Cardiac muscle cell (in vitro differentiated cells and primary cell): ENCODE measurements at regions not wholly inside any gene's neighbourhood (a gene's known extent, or its start where the extent isn't known, plus 50 kb on each side); places are given as distances from the start of the nearest gene placed in this dataset.

Experiments used
- DNase-seq, 2 donors: peaks; one replicate each; pipeline versions ENCODE4 v3.0.0 to v3.0.0-alpha.2; 2010 to 2017; ENCODE audit warnings: low read depth in 1 of 2, low spot score in 1 of 2
- H3K27ac ChIP-seq: fragments of 200-600 bp; sonication (generic); 2 replicates; pipeline ENCODE4 v1.5.1; 2016
- H3K27me3 ChIP-seq: fragments of 200-600 bp; sonication (generic); 2 replicates; pipeline ENCODE4 v1.6.0; 2016; ENCODE audit warnings: control low read depth
- H3K36me3 ChIP-seq: fragments of 200-600 bp; sonication (generic); 2 replicates; pipeline ENCODE4 v1.5.1; 2016; ENCODE audit warnings: control low read depth
- H3K4me1 ChIP-seq: fragments of 200-600 bp; sonication (generic); 2 replicates; pipeline ENCODE4 v1.8.1; 2017; ENCODE audit warnings: low read depth, mild to moderate bottlenecking, mixed run types
- H3K4me3 ChIP-seq: fragments of 200-600 bp; sonication (generic); 2 replicates; pipeline ENCODE4 v1.5.1; 2016; ENCODE audit warnings: mild to moderate bottlenecking
- H3K9me3 ChIP-seq: fragments of 200-600 bp; sonication (generic); 2 replicates; pipeline ENCODE4 v1.5.1; 2017; ENCODE audit warnings: low read depth, mild to moderate bottlenecking, control low read depth
- CTCF ChIP-seq: IDR thresholded peaks from 2 replicates; pipeline ENCODE4 v1.5.1; 2012; ENCODE audit warnings: low read depth, mild to moderate bottlenecking, low read length

GRCh38 chr5:93830893-93831292 is 89.5 kb upstream of the POU5F2 start:
- H3K27me3 ChIP-seq = no peaks in the 10 kb centered on the region
- DNase-seq = no peak
- no peak for TF ChIP-seq CTCF
- no peaks in the 10 kb centered on the region for H3K9me3 ChIP-seq
- no peak overlapping the region for H3K27ac ChIP-seq
- no peaks in the 10 kb centered on the region for H3K4me1 ChIP-seq
- H3K36me3 ChIP-seq = no peaks in the 10 kb centered on the region
- no peak overlapping the region for H3K4me3 ChIP-seq

DNA sequence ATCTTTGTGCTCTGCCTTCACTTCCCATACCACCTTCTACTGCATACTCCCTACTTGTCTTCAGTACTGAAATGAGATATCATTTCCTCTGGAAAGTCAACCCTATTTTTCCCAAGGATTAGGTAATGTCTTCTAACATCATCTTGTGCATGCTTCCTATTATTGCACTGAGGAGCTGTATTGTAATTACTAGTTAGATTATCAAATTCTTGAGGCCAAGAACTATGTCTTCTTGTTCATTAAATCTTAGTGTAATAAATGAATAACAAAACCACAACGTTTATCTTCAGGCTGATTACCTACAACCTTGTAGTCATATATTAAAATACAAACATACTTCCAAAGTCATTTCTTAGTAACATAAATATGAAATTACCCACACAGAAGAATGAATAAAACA is 87.9 kb upstream of the POU5F2 start:
- no peaks in the 10 kb centered on the region for H3K36me3 ChIP-seq
- DNase-seq = no peak
- no peaks in the 10 kb centered on the region for H3K4me1 ChIP-seq
- H3K4me3 ChIP-seq = no peak overlapping the region
- no peak overlapping the region for H3K27ac ChIP-seq
- H3K27me3 ChIP-seq = no peaks in the 10 kb centered on the region
- TF ChIP-seq CTCF = no peak
- H3K9me3 ChIP-seq = no peaks in the 10 kb centered on the region

DNA sequence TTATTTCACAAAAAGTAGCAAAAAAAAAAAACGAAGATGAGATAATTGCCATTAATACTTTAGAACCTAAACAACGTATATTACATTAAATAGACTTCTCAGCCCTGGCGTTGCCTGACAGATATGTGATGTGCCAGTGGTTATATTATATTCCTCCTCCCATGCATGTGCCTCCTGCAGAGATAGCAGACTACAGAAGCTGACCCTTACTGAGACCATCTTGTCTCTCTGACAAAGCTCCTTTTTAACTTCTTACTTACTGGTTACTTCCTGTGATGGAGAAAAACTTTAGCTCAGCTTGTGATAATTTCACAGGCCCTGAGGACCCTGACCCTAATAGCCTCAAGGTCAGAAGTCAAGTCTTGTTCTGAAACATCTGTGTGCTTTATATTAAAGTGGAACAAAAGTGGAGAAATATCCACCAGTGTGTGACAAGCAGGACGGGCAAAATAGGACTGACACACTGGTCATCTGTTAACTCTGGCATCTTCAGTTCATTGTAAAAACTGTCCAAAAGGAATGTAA is 80.6 kb upstream of the POU5F2 start:
- Histone ChIP-seq H3K4me1 (no peaks in the 10 kb centered on the region), H3K4me3 (no peak overlapping the region), H3K27me3 (no peaks in the 10 kb centered on the region), H3K9me3 (no peaks in the 10 kb centered on the region), H3K27ac (no peak overlapping the region), H3K36me3 (no peaks in the 10 kb centered on the region)
- DNase-seq = no peak
- TF ChIP-seq CTCF = no peak

DNA sequence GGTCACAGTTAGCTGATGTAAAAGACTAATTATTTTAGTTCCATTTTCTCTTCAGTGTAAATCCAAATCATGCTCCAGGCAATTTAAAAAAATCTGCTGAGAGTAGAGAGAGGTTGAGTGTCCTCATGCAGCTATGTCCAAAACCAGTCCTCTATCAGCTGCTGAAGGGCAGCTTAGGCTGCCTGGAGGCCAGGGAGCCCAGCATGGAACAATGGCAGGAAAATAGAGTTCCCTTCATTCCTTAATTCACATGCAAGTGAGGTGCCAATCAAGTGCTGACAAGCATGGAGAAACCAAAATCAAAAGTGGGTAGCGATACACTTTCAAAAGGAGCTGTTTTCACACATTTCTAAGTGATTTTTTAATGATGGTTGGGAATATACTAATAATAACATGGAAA is 78.3 kb upstream of the POU5F2 start:
- Histone ChIP-seq H3K9me3 (no peaks in the 10 kb centered on the region), H3K27ac (no peak overlapping the region), H3K36me3 (no peaks in the 10 kb centered on the region), H3K27me3 (no peaks in the 10 kb centered on the region), H3K4me3 (no peak overlapping the region), H3K4me1 (no peaks in the 10 kb centered on the region)
- no peak for DNase-seq
- no peak for TF ChIP-seq CTCF

DNA sequence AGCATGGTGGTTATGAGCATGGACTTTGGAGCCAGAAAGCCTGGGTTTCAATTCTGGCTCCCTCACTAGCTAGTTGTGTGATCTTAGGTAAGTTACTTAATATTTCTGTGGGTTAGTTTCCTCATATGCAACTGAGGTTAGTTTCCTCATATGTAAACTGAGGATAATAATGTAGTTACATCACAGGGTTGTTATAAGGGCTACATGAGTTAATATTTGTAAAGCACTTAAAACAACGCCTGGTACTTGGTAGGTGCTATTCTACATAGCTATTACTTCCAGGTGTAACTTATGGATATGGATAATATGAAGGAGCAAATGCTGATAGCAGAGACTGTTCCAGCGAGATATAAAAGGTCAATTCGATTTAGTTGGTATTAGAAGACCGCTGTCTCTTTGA is 69.4 kb upstream of the POU5F2 start:
- H3K4me1 ChIP-seq = no peaks in the 10 kb centered on the region
- H3K9me3 ChIP-seq = no peaks in the 10 kb centered on the region
- no peak for TF ChIP-seq CTCF
- H3K27me3 ChIP-seq = peaks cover 2% of the 10 kb centered on the region
- no peak overlapping the region for H3K4me3 ChIP-seq
- no peak overlapping the region for H3K27ac ChIP-seq
- no peak for DNase-seq
- no peaks in the 10 kb centered on the region for H3K36me3 ChIP-seq

GRCh38 chr5:93809430-93809829 is 68.0 kb upstream of the POU5F2 start:
- Histone ChIP-seq H3K4me1 (no peaks in the 10 kb centered on the region), H3K9me3 (no peaks in the 10 kb centered on the region), H3K27me3 (peaks cover 10% of the 10 kb centered on the region), H3K4me3 (no peak overlapping the region), H3K36me3 (no peaks in the 10 kb centered on the region), H3K27ac (no peak overlapping the region)
- no peak for TF ChIP-seq CTCF
- DNase-seq = no peak
